DOHH2 (cell line): ENCODE measurements at regions not wholly inside any gene's neighbourhood (a gene's known extent, or its start where the extent isn't known, plus 50 kb on each side); places are given as distances from the start of the nearest gene placed in this dataset.

ENCODE experiments used
- H3F3A ChIP-seq: fragments of 200-600 bp; sonication (generic), shearing (Covaris generic); 2 replicates; pipeline ENCODE4 v1.6.0; 2016; ENCODE audit warnings: antibody characterized with exemption, mild to moderate bottlenecking; ENCODE audit not compliant: control insufficient read depth, insufficient read depth
- H3K27ac ChIP-seq: fragments of 200-600 bp; sonication (generic); 2 replicates; pipeline ENCODE4 v1.5.1; 2014; ENCODE audit warnings: low read depth, mild to moderate bottlenecking, low read length, moderate library complexity
- H3K27me3 ChIP-seq: fragments of 200-600 bp; sonication (generic); 2 replicates; pipeline ENCODE4 v1.6.1; 2014; ENCODE audit warnings: mild to moderate bottlenecking, low read length, mixed read lengths; ENCODE audit not compliant: control insufficient read depth
- H3K36me3 ChIP-seq: fragments of 200-600 bp; sonication (generic); 2 replicates; pipeline ENCODE4 v1.6.1; 2014; ENCODE audit warnings: mild to moderate bottlenecking, low read length, moderate library complexity, mixed read lengths; ENCODE audit not compliant: control insufficient read depth
- H3K4me1 ChIP-seq: fragments of 200-600 bp; sonication (generic); 2 replicates; pipeline ENCODE4 v1.6.1; 2014; ENCODE audit warnings: mild to moderate bottlenecking, low read length, mixed read lengths; ENCODE audit not compliant: control insufficient read depth
- H3K4me2 ChIP-seq: fragments of 200-600 bp; sonication (generic); 2 replicates; pipeline ENCODE4 v1.6.0; 2014; ENCODE audit warnings: mild to moderate bottlenecking, low read length, moderate library complexity
- H3K4me3 ChIP-seq: fragments of 200-600 bp; sonication (generic); 2 replicates; pipeline ENCODE4 v1.5.1; 2014; ENCODE audit warnings: mild to moderate bottlenecking, low read length, mixed read lengths
- H3K79me2 ChIP-seq: fragments of 200-600 bp; sonication (generic); 2 replicates; pipeline ENCODE4 v1.6.1; 2014; ENCODE audit warnings: mild to moderate bottlenecking, low read length, mixed read lengths; ENCODE audit not compliant: control insufficient read depth
- H3K9me2 ChIP-seq: fragments of 200-600 bp; sonication (generic); replicated peaks from 2 replicates; pipeline ENCODE4 v1.6.1; 2014; ENCODE audit warnings: mild to moderate bottlenecking, low read length, mixed read lengths; ENCODE audit not compliant: control insufficient read depth
- H3K9me3 ChIP-seq: fragments of 200-600 bp; sonication (generic); 2 replicates; pipeline ENCODE4 v1.6.1; 2014; ENCODE audit warnings: antibody characterized with exemption, low read length, mixed read lengths; ENCODE audit not compliant: control insufficient read depth, insufficient read depth
- H4K20me1 ChIP-seq: fragments of 200-600 bp; sonication (generic); 2 replicates; pipeline ENCODE4 v1.6.0; 2014; ENCODE audit warnings: low read depth, mild to moderate bottlenecking, antibody characterized with exemption, low read length, moderate library complexity; ENCODE audit not compliant: control insufficient read depth, insufficient read depth
- EZH2phosphoT487 ChIP-seq: fragments of 200-600 bp; sonication (generic); IDR thresholded peaks from 2 replicates; pipeline ENCODE4 v1.6.1; 2017; ENCODE audit warnings: borderline replicate concordance, mild to moderate bottlenecking, antibody characterized with exemption, low read length, moderate library complexity, mixed read lengths
- TF ChIP-seq, protein P1 (sequence below): fragments of 200-600 bp; sonication (generic); IDR thresholded peaks from one replicate; pipeline ENCODE4 v1.5.1; 2014; ENCODE audit warnings: antibody characterized with exemption, mild to moderate bottlenecking, low read depth, low read length; ENCODE audit not compliant: poor library complexity, severe bottlenecking

GRCh38 chr4:137774501-137774900 lies 242.2 kb upstream of the PCDH18 start:
- TF ChIP-seq, protein P1, sequence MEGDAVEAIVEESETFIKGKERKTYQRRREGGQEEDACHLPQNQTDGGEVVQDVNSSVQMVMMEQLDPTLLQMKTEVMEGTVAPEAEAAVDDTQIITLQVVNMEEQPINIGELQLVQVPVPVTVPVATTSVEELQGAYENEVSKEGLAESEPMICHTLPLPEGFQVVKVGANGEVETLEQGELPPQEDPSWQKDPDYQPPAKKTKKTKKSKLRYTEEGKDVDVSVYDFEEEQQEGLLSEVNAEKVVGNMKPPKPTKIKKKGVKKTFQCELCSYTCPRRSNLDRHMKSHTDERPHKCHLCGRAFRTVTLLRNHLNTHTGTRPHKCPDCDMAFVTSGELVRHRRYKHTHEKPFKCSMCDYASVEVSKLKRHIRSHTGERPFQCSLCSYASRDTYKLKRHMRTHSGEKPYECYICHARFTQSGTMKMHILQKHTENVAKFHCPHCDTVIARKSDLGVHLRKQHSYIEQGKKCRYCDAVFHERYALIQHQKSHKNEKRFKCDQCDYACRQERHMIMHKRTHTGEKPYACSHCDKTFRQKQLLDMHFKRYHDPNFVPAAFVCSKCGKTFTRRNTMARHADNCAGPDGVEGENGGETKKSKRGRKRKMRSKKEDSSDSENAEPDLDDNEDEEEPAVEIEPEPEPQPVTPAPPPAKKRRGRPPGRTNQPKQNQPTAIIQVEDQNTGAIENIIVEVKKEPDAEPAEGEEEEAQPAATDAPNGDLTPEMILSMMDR: no peak
- no peaks in the 10 kb centered on the region for H3K27me3 ChIP-seq

GRCh38 chr4:137768881-137769280 lies 236.6 kb upstream of the PCDH18 start:
- no peaks in the 10 kb centered on the region for H3K36me3 ChIP-seq
- H3K4me1 ChIP-seq: no peaks in the 10 kb centered on the region
- H3K27ac ChIP-seq: no peak overlapping the region
- no peaks in the 10 kb centered on the region for H3K9me3 ChIP-seq
- H3F3A ChIP-seq: no peaks in the 10 kb centered on the region
- no peaks in the 10 kb centered on the region for H3K27me3 ChIP-seq
- no peaks in the 10 kb centered on the region for H3K79me2 ChIP-seq
- no peaks in the 10 kb centered on the region for H4K20me1 ChIP-seq
- H3K4me3 ChIP-seq: no peak overlapping the region
- no peaks in the 10 kb centered on the region for H3K9me2 ChIP-seq
- no peak overlapping the region for H3K4me2 ChIP-seq
- TF ChIP-seq EZH2phosphoT487: no peak
- TF ChIP-seq, protein P1: no peak

More at GRCh38 chr4:137774501-137774900, 242.2 kb upstream of the PCDH18 start:
- no peaks in the 10 kb centered on the region for H3K79me2 ChIP-seq
- H3F3A ChIP-seq: no peaks in the 10 kb centered on the region
- H3K27ac ChIP-seq: no peak overlapping the region
- H4K20me1 ChIP-seq: no peaks in the 10 kb centered on the region
- no peak overlapping the region for H3K4me3 ChIP-seq
- H3K9me3 ChIP-seq: no peaks in the 10 kb centered on the region
- no peaks in the 10 kb centered on the region for H3K9me2 ChIP-seq
- no peak overlapping the region for H3K4me2 ChIP-seq
- no peaks in the 10 kb centered on the region for H3K4me1 ChIP-seq
- H3K36me3 ChIP-seq: no peaks in the 10 kb centered on the region

DNA sequence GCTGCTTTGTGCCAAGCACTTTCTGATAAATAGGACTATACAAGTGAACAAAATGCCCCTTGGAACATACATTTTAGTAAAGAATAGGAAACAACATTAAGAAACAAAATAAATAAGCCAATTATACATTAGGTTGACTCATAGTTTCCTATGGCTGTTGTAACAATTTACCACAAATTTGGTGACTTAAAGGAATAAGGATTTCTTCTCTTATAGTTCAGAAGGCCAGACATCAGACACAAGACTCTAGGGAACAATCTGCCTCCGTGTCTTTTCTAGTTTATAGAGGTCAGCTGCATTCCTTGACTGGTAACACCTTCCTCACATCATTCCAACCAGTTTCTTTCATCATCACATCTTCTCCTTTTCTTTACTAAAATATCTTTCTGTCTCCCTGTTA lies 235.9 kb upstream of the PCDH18 start:
- H3K4me3 ChIP-seq: no peak overlapping the region
- H3K4me1 ChIP-seq: no peaks in the 10 kb centered on the region
- TF ChIP-seq, protein P1: no peak
- no peak for TF ChIP-seq EZH2phosphoT487
- no peaks in the 10 kb centered on the region for H3K79me2 ChIP-seq
- no peaks in the 10 kb centered on the region for H3K36me3 ChIP-seq
- H3K9me3 ChIP-seq: no peaks in the 10 kb centered on the region
- H3K4me2 ChIP-seq: no peak overlapping the region
- no peaks in the 10 kb centered on the region for H3F3A ChIP-seq
- no peaks in the 10 kb centered on the region for H4K20me1 ChIP-seq
- no peak overlapping the region for H3K27ac ChIP-seq
- H3K9me2 ChIP-seq: no peaks in the 10 kb centered on the region
- H3K27me3 ChIP-seq: no peaks in the 10 kb centered on the region

DNA sequence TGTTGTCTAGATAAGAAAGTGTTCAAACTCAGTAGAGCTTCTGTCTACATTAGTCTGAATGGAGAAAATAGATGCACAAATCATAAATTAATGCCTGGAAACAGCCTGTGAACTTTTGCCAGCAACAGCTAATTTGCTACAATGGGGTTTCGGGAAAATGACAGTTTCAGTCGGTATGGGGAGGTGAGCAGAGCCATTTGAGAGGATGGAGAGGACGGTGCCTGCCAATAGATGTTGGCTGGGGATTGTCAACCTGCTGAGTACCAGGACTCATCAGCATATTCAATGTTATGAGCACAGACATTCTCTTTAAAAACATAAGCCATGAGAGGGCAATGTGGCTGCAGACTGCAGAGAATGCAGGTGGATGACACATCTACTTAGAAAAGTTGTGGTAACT lies 230.3 kb upstream of the PCDH18 start:
- H3K4me1 ChIP-seq: no peaks in the 10 kb centered on the region
- no peaks in the 10 kb centered on the region for H3K9me2 ChIP-seq
- no peak overlapping the region for H3K27ac ChIP-seq
- no peaks in the 10 kb centered on the region for H3K27me3 ChIP-seq
- no peak overlapping the region for H3K4me2 ChIP-seq
- no peaks in the 10 kb centered on the region for H3K36me3 ChIP-seq
- no peaks in the 10 kb centered on the region for H3K79me2 ChIP-seq
- no peaks in the 10 kb centered on the region for H3K9me3 ChIP-seq
- no peaks in the 10 kb centered on the region for H3F3A ChIP-seq
- H3K4me3 ChIP-seq: no peak overlapping the region
- H4K20me1 ChIP-seq: no peaks in the 10 kb centered on the region
- no peak for TF ChIP-seq EZH2phosphoT487
- TF ChIP-seq, protein P1: no peak
